ENCODE measurements at regions not wholly inside any gene's neighbourhood (a gene's known extent, or its start where the extent isn't known, plus 50 kb on each side); places are given as distances from the start of the nearest gene placed in this dataset.

- TF ChIP-seq POLR2A (IDR thresholded peaks at IDR 0.05), result no peak
- no peak for TF ChIP-seq CTCF (IDR thresholded peaks at IDR 0.05)
- no peak for TF ChIP-seq EP300 (IDR thresholded peaks at IDR 0.05)
These were observed 308.2 kb upstream of the IRX3 start for GRCh38 chr16:54594601-54595391.

All from ovary (tissue), 3 donors.